Breast epithelium (tissue), 4 donors: ENCODE measurements at regions not wholly inside any gene's neighbourhood (a gene's known extent, or its start where the extent isn't known, plus 50 kb on each side); places are given as distances from the start of the nearest gene placed in this dataset.

Source experiments
- DNase-seq, 2 donors: peaks; one replicate each; pipeline ENCODE4 v3.0.0-alpha.2; 2019; ENCODE audit warnings: low spot score in 2 of 2
- H3K27ac ChIP-seq, 2 donors: fragments of 200-600 bp; sonication (generic) in 1 of 2; one replicate each; pipeline ENCODE4 v1.5.1; 2016 to 2019; ENCODE audit warnings: mild to moderate bottlenecking in 1 of 2
- H3K27me3 ChIP-seq, 2 donors: fragments of 200-600 bp; sonication (generic) in 1 of 2; one replicate each; pipeline versions ENCODE4 v1.5.1 to v1.6.0; 2017 to 2019; ENCODE audit warnings: control low read depth in 1 of 2, mild to moderate bottlenecking in 1 of 2
- H3K36me3 ChIP-seq: fragments of 200-600 bp; one replicate; pipeline ENCODE4 v1.5.1; 2019
- H3K4me1 ChIP-seq, 2 donors: fragments of 200-600 bp; sonication (generic); one replicate each; pipeline ENCODE4 v1.5.1; 2016 to 2019; ENCODE audit warnings: control low read depth in 1 of 2
- H3K4me3 ChIP-seq, 3 donors: fragments of 200-600 bp; sonication (generic); 1 replicate in 2 of 3; 2 replicates in 1 of 3; pipeline ENCODE4 v1.5.1; 2016 to 2019; ENCODE audit warnings: mild to moderate bottlenecking in 3 of 3, moderate library complexity in 2 of 3
- H3K9me3 ChIP-seq, 2 donors: fragments of 200-600 bp; sonication (generic) in 1 of 2; one replicate each; pipeline ENCODE4 v1.5.1; 2016 to 2019; ENCODE audit warnings: control low read depth in 1 of 2
- CTCF ChIP-seq, 3 donors: fragments of 450-650 bp; IDR thresholded peaks; one replicate each; pipeline ENCODE4 v1.5.1; 2016 to 2017; ENCODE audit warnings: antibody characterized with exemption in 3 of 3, mild to moderate bottlenecking in 3 of 3, moderate library complexity in 3 of 3
- POLR2A ChIP-seq: fragments of 450-650 bp; IDR thresholded peaks from one replicate; pipeline ENCODE4 v1.6.1; 2016; ENCODE audit warnings: antibody characterized with exemption, mild to moderate bottlenecking, moderate library complexity
- POLR2AphosphoS5 ChIP-seq, 3 donors: sonication (generic); formaldehyde crosslinking; IDR thresholded peaks; one replicate each; pipeline ENCODE4 v1.6.1; 2017; ENCODE audit warnings: antibody characterized with exemption in 3 of 3
- intact Hi-C: fragments of 100-400 bp; cut with DNase I; formaldehyde crosslinking; loops from one replicate; pipeline ENCODE4 v1.15.1; 2023; ENCODE audit warnings: low total_unique reads

- no peaks in the 10 kb centered on the region for H3K36me3 ChIP-seq
- DNase-seq, result no peak
- intact Hi-C loops, result no loop called here
- no peak for TF ChIP-seq POLR2A
- TF ChIP-seq POLR2AphosphoS5 (IDR thresholded peaks at IDR 0.05), result no peak
- no peak for TF ChIP-seq CTCF (IDR thresholded peaks at IDR 0.05)
- no peaks in the 10 kb centered on the region for H3K9me3 ChIP-seq
- no peaks in the 10 kb centered on the region for H3K27me3 ChIP-seq
- H3K4me1 ChIP-seq, result no peaks in the 10 kb centered on the region
- H3K27ac ChIP-seq, result no peak overlapping the region
- H3K4me3 ChIP-seq, result no peak overlapping the region
Measured at GRCh38 chr5:172554562-172554961, 86.5 kb upstream of the NEURL1B start.

GRCh38 chr5:172553903-172554302 is 87.2 kb upstream of the NEURL1B start:
- Histone ChIP-seq H3K27me3 (no peaks in the 10 kb centered on the region), H3K27ac (no peak overlapping the region), H3K4me1 (no peaks in the 10 kb centered on the region), H3K4me3 (no peak overlapping the region), H3K36me3 (no peaks in the 10 kb centered on the region), H3K9me3 (no peaks in the 10 kb centered on the region)
- no peak for DNase-seq
- TF ChIP-seq POLR2A, result no peak
- TF ChIP-seq CTCF (IDR thresholded peaks at IDR 0.05), result no peak
- no peak for TF ChIP-seq POLR2AphosphoS5 (IDR thresholded peaks at IDR 0.05)
- intact Hi-C loops, result no loop called here

GRCh38 chr5:172553167-172553566 is 87.9 kb upstream of the NEURL1B start:
- Histone ChIP-seq H3K27me3 (no peaks in the 10 kb centered on the region), H3K4me3 (no peak overlapping the region), H3K4me1 (no peaks in the 10 kb centered on the region), H3K9me3 (no peaks in the 10 kb centered on the region), H3K27ac (no peak overlapping the region), H3K36me3 (no peaks in the 10 kb centered on the region)
- no peak for DNase-seq
- intact Hi-C loops, result no loop called here
- no peak for TF ChIP-seq POLR2AphosphoS5 (IDR thresholded peaks at IDR 0.05)
- TF ChIP-seq POLR2A, result no peak
- TF ChIP-seq CTCF (IDR thresholded peaks at IDR 0.05), result no peak

- no peaks in the 10 kb centered on the region for H3K9me3 ChIP-seq
- DNase-seq, result no peak
- TF ChIP-seq POLR2A (no peak), CTCF (IDR thresholded peaks at IDR 0.05) (no peak), POLR2AphosphoS5 (IDR thresholded peaks at IDR 0.05) (no peak)
- no peak overlapping the region for H3K4me3 ChIP-seq
- H3K36me3 ChIP-seq, result no peaks in the 10 kb centered on the region
- no peaks in the 10 kb centered on the region for H3K27me3 ChIP-seq
- no peaks in the 10 kb centered on the region for H3K4me1 ChIP-seq
- H3K27ac ChIP-seq, result no peak overlapping the region
- intact Hi-C loops, result no loop called here
Measured at GRCh38 chr5:172550996-172551395, 90.1 kb upstream of the NEURL1B start.

- Histone ChIP-seq H3K27me3 (no peaks in the 10 kb centered on the region), H3K36me3 (no peaks in the 10 kb centered on the region), H3K27ac (no peak overlapping the region), H3K9me3 (no peaks in the 10 kb centered on the region), H3K4me3 (no peak overlapping the region), H3K4me1 (no peaks in the 10 kb centered on the region)
- TF ChIP-seq POLR2A (no peak), POLR2AphosphoS5 (IDR thresholded peaks at IDR 0.05) (no peak), CTCF (IDR thresholded peaks at IDR 0.05) (no peak)
- intact Hi-C loops, result no loop called here
- no peak for DNase-seq
Measured at GRCh38 chr5:172550096-172550765, 90.8 kb upstream of the NEURL1B start.
